H1 (cell line): ENCODE measurements at regions not wholly inside any gene's neighbourhood (a gene's known extent, or its start where the extent isn't known, plus 50 kb on each side); places are given as distances from the start of the nearest gene placed in this dataset.

Experiments used
- CTCF ChIA-PET: fragments of 300-600 bp; sonication (Branson Sonifier 250); formaldehyde crosslinking; loops from one replicate; lab custom pipeline; 2021; ENCODE audit not compliant: partially characterized antibody; lab: Charles Lee
- POLR2A ChIA-PET: fragments of 300-600 bp; sonication (Branson Sonifier 250); formaldehyde crosslinking; loops from one replicate; lab custom pipeline; 2021; ENCODE audit warnings: inconsistent platforms; ENCODE audit not compliant: partially characterized antibody; lab: Charles Lee
- DNase-seq, 2 experiments: peaks; one replicate each; pipeline versions ENCODE4 v3.0.0 to v3.0.0-alpha.2; 2010 to 2022; ENCODE audit warnings: low spot score in 2 of 2, low read depth in 1 of 2, mixed read lengths in 1 of 2
- FAIRE-seq: peaks from 2 replicates; lab custom pipeline; 2011; peaks lifted over from hg19 to GRCh38; lab: Jason Lieb, UNC
- H2AFZ ChIP-seq: 2 replicates; pipeline ENCODE4 v1.8.1; 2012; ENCODE audit warnings: low read length, inconsistent platforms
- H2AK5ac ChIP-seq: 2 replicates; pipeline ENCODE4 v1.6.1; 2013; ENCODE audit warnings: low read depth, low read length
- H2BK120ac ChIP-seq: replicated peaks from 2 replicates; pipeline ENCODE3; 2013; ENCODE audit warnings: low read depth, low read length, inconsistent platforms
- H2BK12ac ChIP-seq: 2 replicates; pipeline ENCODE4 v1.6.1; 2013; ENCODE audit warnings: low read depth, low read length
- H2BK15ac ChIP-seq: 2 replicates; pipeline ENCODE4 v1.6.1; 2013; ENCODE audit warnings: low read length
- H2BK20ac ChIP-seq: 2 replicates; pipeline ENCODE4 v1.6.1; 2013; ENCODE audit warnings: low read length
- H2BK5ac ChIP-seq: 2 replicates; pipeline ENCODE4 v1.6.1; 2013; ENCODE audit warnings: low read depth, low read length
- H3K14ac ChIP-seq: 2 replicates; pipeline ENCODE4 v1.6.1; 2013; ENCODE audit warnings: inconsistent platforms; ENCODE audit not compliant: insufficient read length
- H3K18ac ChIP-seq: 2 replicates; pipeline ENCODE4 v1.6.1; 2013; ENCODE audit warnings: low read length; ENCODE audit errors: extremely low read depth
- H3K23ac ChIP-seq: 2 replicates; pipeline ENCODE4 v1.6.1; 2013; ENCODE audit warnings: inconsistent platforms; ENCODE audit not compliant: insufficient read length
- H3K23me2 ChIP-seq: 2 replicates; pipeline ENCODE4 v1.6.1; 2013; ENCODE audit warnings: low read depth, low read length
- H3K27ac ChIP-seq: 2 replicates; pipeline ENCODE4 v1.6.1; 2011; ENCODE audit warnings: low read depth, low read length, inconsistent platforms
- H3K27me3 ChIP-seq, 4 experiments: replicated peaks in 1 of 4; 1 replicate in 1 of 4; 2 replicates in 3 of 4; pipeline versions ENCODE4 v1.6.1 to v1.8.1; 2011 to 2013; ENCODE audit warnings: low read length in 3 of 4, mild to moderate bottlenecking in 3 of 4, inconsistent platforms in 2 of 4, mixed read lengths in 2 of 4, moderate library complexity in 1 of 4; ENCODE audit not compliant: control insufficient read depth in 3 of 4, insufficient read depth in 3 of 4; ENCODE audit errors: extremely low read depth in 1 of 4
- H3K36me3 ChIP-seq, 4 experiments: 2 replicates each; pipeline versions ENCODE4 v1.6.1 to v1.8.1; 2011 to 2013; ENCODE audit warnings: mild to moderate bottlenecking in 4 of 4, low read length in 3 of 4, moderate library complexity in 2 of 4, control low read depth in 1 of 4, inconsistent platforms in 1 of 4; ENCODE audit not compliant: insufficient read depth in 4 of 4, control insufficient read depth in 2 of 4
- H3K4ac ChIP-seq: replicated peaks from 2 replicates; pipeline ENCODE3; 2013; ENCODE audit warnings: low read length, low read depth, mixed read lengths, inconsistent platforms; ENCODE audit not compliant: insufficient read length
- H3K4me1 ChIP-seq, 4 experiments: replicated peaks in 1 of 4; 1 replicate in 1 of 4; 2 replicates in 3 of 4; pipeline versions ENCODE4 v1.6.1 to v1.8.1; 2011 to 2013; ENCODE audit warnings: low read length in 3 of 4, inconsistent platforms in 2 of 4, mixed read lengths in 1 of 4; ENCODE audit not compliant: insufficient read depth in 4 of 4, control insufficient read depth in 3 of 4
- H3K4me2 ChIP-seq, 2 experiments: 2 replicates each; pipeline versions ENCODE4 v1.6.1 to v1.8.1; 2011 to 2013; ENCODE audit warnings: low read depth in 2 of 2, low read length in 2 of 2, control low read depth in 1 of 2, inconsistent platforms in 1 of 2, mild to moderate bottlenecking in 1 of 2; ENCODE audit not compliant: insufficient read depth in 1 of 2
- H3K4me3 ChIP-seq, 4 experiments: fragments of 200-600, 300-600 bp in 1 of 4; sonication (generic), shearing (Covaris generic), sonication (Bioruptor Twin) in 1 of 4; 2 replicates each; pipeline versions ENCODE4 v1.5.1 to v1.8.1; 2011 to 2016; ENCODE audit warnings: low read length in 4 of 4, low read depth in 3 of 4, control low read depth in 2 of 4, inconsistent platforms in 2 of 4, mild to moderate bottlenecking in 2 of 4, mixed read lengths in 1 of 4, moderate library complexity in 1 of 4; ENCODE audit not compliant: insufficient read depth in 2 of 4; ENCODE audit errors: extremely low read depth in 1 of 4
- H3K56ac ChIP-seq: replicated peaks from 2 replicates; pipeline ENCODE3; 2013; ENCODE audit warnings: low read depth, mild to moderate bottlenecking, mixed read lengths, low read length, inconsistent platforms; ENCODE audit not compliant: insufficient read length
- H3K79me1 ChIP-seq: 2 replicates; pipeline ENCODE4 v1.6.1; 2013; ENCODE audit warnings: low read depth, low read length, control low read depth
- H3K79me2 ChIP-seq, 2 experiments: 2 replicates each; pipeline versions ENCODE4 v1.6.1 to v1.8.1; 2012 to 2013; ENCODE audit warnings: low read length in 2 of 2, mild to moderate bottlenecking in 2 of 2, inconsistent platforms in 1 of 2; ENCODE audit not compliant: insufficient read depth in 2 of 2, control insufficient read depth in 1 of 2
- H3K9ac ChIP-seq, 4 experiments: replicated peaks in 1 of 4; 1 replicate in 1 of 4; 2 replicates in 3 of 4; pipeline versions ENCODE4 v1.6.1 to v1.8.1; 2011 to 2013; ENCODE audit warnings: low read depth in 3 of 4, low read length in 3 of 4, control low read depth in 2 of 4, mild to moderate bottlenecking in 2 of 4, moderate library complexity in 2 of 4, inconsistent platforms in 1 of 4; ENCODE audit errors: extremely low read depth in 1 of 4
- H3K9me3 ChIP-seq, 2 experiments: 2 replicates each; pipeline versions ENCODE4 v1.6.1 to v1.8.1; 2012 to 2013; ENCODE audit warnings: mild to moderate bottlenecking in 2 of 2, moderate library complexity in 2 of 2, control low read depth in 1 of 2, inconsistent platforms in 1 of 2, low read depth in 1 of 2, low read length in 1 of 2, mixed read lengths in 1 of 2; ENCODE audit not compliant: insufficient read depth in 2 of 2
- H4K20me1 ChIP-seq, 2 experiments: replicated peaks in 1 of 2; 2 replicates each; pipeline versions ENCODE3 to v1.8.1; 2011 to 2013; ENCODE audit warnings: inconsistent platforms in 2 of 2, low read length in 2 of 2, mild to moderate bottlenecking in 1 of 2; ENCODE audit not compliant: insufficient read depth in 2 of 2, control insufficient read depth in 1 of 2
- H4K5ac ChIP-seq: 2 replicates; pipeline ENCODE4 v1.6.1; 2013; ENCODE audit warnings: low read length, low read depth, mixed read lengths, inconsistent platforms; ENCODE audit not compliant: insufficient read length
- H4K8ac ChIP-seq: 2 replicates; pipeline ENCODE4 v1.8.0; 2013; ENCODE audit warnings: mild to moderate bottlenecking, moderate library complexity, low read length, inconsistent platforms; ENCODE audit not compliant: insufficient read depth; ENCODE audit errors: extremely low read depth
- H4K91ac ChIP-seq: replicated peaks from 2 replicates; pipeline ENCODE3; 2013; ENCODE audit warnings: low read length, mixed read lengths, inconsistent platforms; ENCODE audit not compliant: insufficient read length
- CHD7 ChIP-seq: fragments of 300-600 bp; sonication (generic); IDR thresholded peaks from 2 replicates; pipeline ENCODE4 v1.7.1; 2012; ENCODE audit warnings: low read length, moderate library complexity, mild to moderate bottlenecking, inconsistent platforms; ENCODE audit not compliant: insufficient replicate concordance
- KDM5A ChIP-seq: fragments of 200-600 bp; IDR thresholded peaks from 2 replicates; pipeline ENCODE4 v1.7.1; 2012; ENCODE audit warnings: mild to moderate bottlenecking, low read length, inconsistent platforms, mixed read lengths

GRCh38 chr4:19130866-19131265 is 1109.3 kb upstream of the LCORL start:
- no peaks in the 10 kb centered on the region for H3K23me2 ChIP-seq
- no peak overlapping the region for H2BK120ac ChIP-seq
- H4K5ac ChIP-seq: no peak overlapping the region
- H3K18ac ChIP-seq: no peak overlapping the region
- H2BK15ac ChIP-seq: no peak overlapping the region
- no peak overlapping the region for H4K91ac ChIP-seq
- H3K56ac ChIP-seq: no peak overlapping the region
- H2AK5ac ChIP-seq: no peak overlapping the region
- H3K14ac ChIP-seq: no peak overlapping the region
- no peak overlapping the region for H3K4me3 ChIP-seq
- H4K8ac ChIP-seq: no peak overlapping the region
- CTCF ChIA-PET: no interaction called here
- no peak overlapping the region for H2BK5ac ChIP-seq
- POLR2A ChIA-PET: no interaction called here
- no peak overlapping the region for H3K4me2 ChIP-seq
- no peak overlapping the region for H2BK20ac ChIP-seq
- peaks cover 0 to 2% (median 0%) of the 10 kb centered on the region in 4 experiments; a peak in 1 of 7 replicates for H3K4me1 ChIP-seq
- H3K27ac ChIP-seq: no peak overlapping the region
- no peaks in the 10 kb centered on the region for H3K79me2 ChIP-seq
- DNase-seq: no peak
- H3K4ac ChIP-seq: no peak overlapping the region
- no peak overlapping the region for H3K9ac ChIP-seq
- no peaks in the 10 kb centered on the region for H3K27me3 ChIP-seq
- H2AFZ ChIP-seq: no peak overlapping the region
- no peaks in the 10 kb centered on the region for H3K36me3 ChIP-seq
- no peaks in the 10 kb centered on the region for H4K20me1 ChIP-seq
- H3K23ac ChIP-seq: no peak overlapping the region
- FAIRE-seq: no peak
- no peaks in the 10 kb centered on the region for H3K9me3 ChIP-seq
- H2BK12ac ChIP-seq: no peak overlapping the region
- H3K79me1 ChIP-seq: no peaks in the 10 kb centered on the region
- TF ChIP-seq KDM5A (no peak), CHD7 (no peak)
